Suprapubic skin (tissue), 3 donors: ENCODE measurements at regions not wholly inside any gene's neighbourhood (a gene's known extent, or its start where the extent isn't known, plus 50 kb on each side); places are given as distances from the start of the nearest gene placed in this dataset.

Experiments
- EP300 ChIP-seq: sonication (generic); formaldehyde crosslinking; IDR thresholded peaks from one replicate; pipeline ENCODE4 v1.6.1; 2017; ENCODE audit warnings: antibody characterized with exemption
- POLR2A ChIP-seq, 2 donors: fragments of 450-650 bp; IDR thresholded peaks; one replicate each; pipeline ENCODE4 v1.6.1; 2017; ENCODE audit warnings: antibody characterized with exemption in 2 of 2, mild to moderate bottlenecking in 2 of 2, moderate library complexity in 2 of 2
- TF ChIP-seq, protein P1 (sequence below), 2 donors: fragments of 200-600 bp in 1 of 2; fragments of 450-650 bp in 1 of 2; sonication (generic) in 1 of 2; IDR thresholded peaks; one replicate each; pipeline ENCODE4 v1.5.1; 2016 to 2019; ENCODE audit warnings: antibody characterized with exemption in 2 of 2, mild to moderate bottlenecking in 1 of 2, moderate library complexity in 1 of 2

DNA sequence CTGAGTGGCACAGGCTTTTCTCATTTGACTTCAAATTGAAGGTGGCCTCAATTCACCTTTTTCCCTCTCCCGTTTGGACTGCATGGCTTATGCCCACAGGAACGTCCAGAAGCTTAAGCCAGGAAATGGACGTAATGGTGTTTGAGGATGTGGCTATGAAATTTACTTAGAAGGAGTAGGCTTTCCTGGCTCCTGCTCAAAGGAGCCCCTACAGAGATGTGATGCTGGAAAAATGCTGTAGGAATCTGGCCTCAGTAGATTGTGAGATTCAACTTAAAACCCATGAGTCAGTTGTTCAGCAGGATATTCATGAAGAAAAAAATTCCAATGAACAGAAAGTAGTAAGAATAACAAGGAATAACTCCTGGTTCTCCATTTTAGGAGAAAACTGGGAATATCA lies 129.0 kb downstream of the ICOS start:
- TF ChIP-seq, protein P1, sequence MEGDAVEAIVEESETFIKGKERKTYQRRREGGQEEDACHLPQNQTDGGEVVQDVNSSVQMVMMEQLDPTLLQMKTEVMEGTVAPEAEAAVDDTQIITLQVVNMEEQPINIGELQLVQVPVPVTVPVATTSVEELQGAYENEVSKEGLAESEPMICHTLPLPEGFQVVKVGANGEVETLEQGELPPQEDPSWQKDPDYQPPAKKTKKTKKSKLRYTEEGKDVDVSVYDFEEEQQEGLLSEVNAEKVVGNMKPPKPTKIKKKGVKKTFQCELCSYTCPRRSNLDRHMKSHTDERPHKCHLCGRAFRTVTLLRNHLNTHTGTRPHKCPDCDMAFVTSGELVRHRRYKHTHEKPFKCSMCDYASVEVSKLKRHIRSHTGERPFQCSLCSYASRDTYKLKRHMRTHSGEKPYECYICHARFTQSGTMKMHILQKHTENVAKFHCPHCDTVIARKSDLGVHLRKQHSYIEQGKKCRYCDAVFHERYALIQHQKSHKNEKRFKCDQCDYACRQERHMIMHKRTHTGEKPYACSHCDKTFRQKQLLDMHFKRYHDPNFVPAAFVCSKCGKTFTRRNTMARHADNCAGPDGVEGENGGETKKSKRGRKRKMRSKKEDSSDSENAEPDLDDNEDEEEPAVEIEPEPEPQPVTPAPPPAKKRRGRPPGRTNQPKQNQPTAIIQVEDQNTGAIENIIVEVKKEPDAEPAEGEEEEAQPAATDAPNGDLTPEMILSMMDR (IDR thresholded peaks at IDR 0.05): no peak
- TF ChIP-seq EP300 (no peak), POLR2A (IDR thresholded peaks at IDR 0.05) (no peak)
